ENCODE measurements at regions not wholly inside any gene's neighbourhood (a gene's known extent, or its start where the extent isn't known, plus 50 kb on each side); places are given as distances from the start of the nearest gene placed in this dataset.
"Not testable (repeated sequence)": the region's sequence is repeated elsewhere in the genome, so short reads cannot be mapped to it uniquely, and the experiment has no call there.

DNA sequence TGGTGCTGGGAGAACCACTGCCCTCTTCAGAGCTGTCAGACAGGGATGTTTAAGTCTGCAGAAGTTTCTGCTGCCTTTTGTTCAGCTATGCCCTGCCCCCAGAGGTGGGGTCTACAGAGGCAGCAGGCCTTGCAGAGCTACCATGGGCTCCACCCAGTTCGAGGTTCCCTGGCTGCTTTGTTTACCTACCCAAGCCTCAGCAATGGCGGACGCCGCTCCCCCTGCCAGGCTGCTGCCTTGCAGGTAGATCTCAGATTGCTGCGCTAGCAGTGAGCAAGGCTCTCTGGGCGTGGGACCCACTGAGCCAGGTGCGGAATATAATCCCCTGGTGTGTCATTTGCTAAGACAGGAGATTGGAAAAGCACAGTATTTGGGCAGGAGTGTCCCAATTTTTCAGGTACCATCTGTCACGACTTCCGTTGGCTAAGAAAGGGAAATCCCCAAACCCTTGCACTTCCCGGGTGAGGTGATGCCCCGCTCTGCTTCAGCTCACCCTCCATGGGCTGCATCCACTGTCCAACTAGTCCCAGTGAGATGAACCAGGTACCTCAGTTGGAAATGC is 1415.5 kb downstream of the GRIK2 start:
- not testable (repeated sequence) for DNase-seq

GRCh38 chr6:102799051-102799450 is 1405.5 kb downstream of the GRIK2 start:
- no peak for DNase-seq

DNA sequence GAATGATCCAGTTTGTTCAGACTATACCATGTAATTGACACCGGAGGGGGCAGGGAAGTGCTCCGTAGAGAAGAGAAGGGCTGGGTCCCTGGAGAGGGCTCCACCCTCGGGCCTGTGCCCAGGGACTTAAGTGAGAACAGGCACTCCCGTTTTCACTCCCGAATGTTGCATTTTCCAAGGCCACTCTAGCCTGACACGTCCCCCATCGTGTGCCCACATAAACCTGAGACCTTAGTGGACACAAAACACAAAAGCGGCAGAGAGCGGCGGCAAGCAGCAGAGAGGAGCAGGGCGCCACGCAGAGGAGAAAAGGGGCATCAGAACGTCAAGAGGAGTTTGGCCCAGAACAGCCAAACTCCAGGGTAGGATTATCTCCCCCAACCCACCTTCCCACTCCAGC is 1405.1 kb downstream of the GRIK2 start:
- DNase-seq = no peak

GRCh38 chr6:102793752-102794151 is 1400.2 kb downstream of the GRIK2 start:
- DNase-seq = no peak

DNA sequence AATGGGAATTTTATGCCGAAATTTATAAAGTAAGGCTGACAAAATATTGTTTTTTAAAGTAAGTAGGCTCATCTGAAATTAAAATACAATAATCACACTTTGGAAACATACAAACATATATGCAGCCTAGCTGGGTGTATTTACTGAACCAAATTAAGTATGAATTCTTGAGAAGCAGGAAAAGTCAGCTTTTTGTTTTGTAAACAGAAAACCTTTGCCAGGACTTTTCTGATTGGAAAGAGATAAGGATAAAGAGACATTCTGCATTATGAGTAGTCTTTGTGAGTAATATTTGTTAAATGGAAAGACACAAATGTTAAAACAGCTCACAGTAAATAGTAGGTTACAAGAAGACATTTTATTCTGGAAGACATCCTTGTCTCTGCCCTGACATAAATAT is 1380.8 kb downstream of the GRIK2 start:
- no peak for DNase-seq

DNA sequence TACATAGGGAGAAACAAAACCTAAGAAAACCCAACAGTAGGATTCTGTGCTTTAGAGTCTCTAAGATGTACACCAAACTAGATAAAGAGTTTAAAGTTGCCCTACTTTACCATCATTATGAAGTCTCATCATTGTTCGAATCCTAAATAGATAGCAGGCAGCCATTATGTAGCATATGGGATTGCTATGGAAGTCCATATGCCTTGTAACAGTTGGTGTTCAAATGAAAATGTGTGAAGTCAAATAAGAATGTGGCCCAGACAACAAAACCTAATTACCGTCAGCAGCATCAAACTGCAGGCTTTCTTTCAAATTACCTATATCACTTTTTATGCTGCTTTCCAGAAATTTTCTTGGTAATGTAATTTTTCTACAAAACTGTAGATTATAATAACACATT is 1380.1 kb downstream of the GRIK2 start:
- no peak for DNase-seq

GRCh38 chr6:102766963-102767362 is 1373.5 kb downstream of the GRIK2 start:
- DNase-seq = no peak

DNA sequence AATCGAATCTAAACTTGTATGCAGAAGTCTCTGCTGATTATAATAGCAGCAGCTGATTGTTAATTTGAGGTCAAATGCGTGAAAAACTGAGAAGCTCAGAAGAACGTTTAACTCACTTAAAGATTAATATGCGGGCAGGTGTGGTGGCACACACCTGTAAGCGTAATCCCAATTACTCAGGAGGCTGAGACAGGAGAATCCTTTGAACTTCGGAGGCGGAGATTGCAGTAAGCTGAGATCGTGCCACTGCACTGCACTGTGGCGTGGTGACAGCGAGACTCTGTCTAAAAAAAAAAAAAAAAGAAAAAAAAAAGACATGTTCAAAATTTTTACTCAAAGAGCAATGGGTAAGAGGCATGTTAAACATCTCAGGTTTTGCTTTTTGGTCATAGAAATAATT is 1370.8 kb downstream of the GRIK2 start:
- no peak for DNase-seq

DNA sequence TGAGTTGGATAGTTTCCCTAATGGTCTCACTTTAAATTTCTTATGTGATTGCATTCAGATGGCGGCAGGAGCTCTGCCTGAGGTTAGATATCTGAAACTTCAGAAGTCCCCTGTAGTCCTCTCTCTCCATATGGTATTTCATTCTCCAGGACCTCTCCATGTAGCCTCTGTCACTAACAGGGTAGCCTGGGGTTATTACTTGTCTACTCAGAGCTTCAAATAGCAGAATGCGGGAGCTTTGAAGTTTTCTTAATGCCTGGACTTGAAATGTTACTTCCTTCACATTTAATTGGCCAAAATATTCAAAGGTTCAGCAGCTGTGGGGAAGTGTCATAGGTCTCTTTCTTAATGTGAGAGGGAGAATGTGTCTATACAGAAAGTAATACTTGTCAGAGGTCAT is 1370.4 kb downstream of the GRIK2 start:
- no peak for DNase-seq

- DNase-seq = no peak
Measured at GRCh38 chr6:102761872-102762271, 1368.4 kb downstream of the GRIK2 start.

DNA sequence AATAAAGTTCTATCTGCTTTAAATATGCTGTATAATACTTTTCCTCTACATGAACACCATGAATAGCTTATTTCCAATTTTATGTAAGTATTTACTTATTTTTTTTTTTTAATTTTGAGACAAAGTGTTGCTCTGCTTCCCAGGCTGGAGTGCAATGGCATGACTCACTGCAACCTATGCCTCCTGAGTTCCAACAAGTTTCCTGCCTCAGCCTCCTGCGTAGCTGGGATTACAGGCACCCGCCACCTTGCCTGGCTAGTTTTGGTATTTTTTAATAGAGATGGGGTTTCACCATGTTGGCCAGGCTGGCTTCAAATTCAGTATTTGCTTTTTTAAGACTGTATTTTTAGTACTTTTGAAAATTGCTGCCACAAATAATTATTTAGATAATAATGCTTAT is 1365.9 kb downstream of the GRIK2 start:
- DNase-seq = no peak

DNA sequence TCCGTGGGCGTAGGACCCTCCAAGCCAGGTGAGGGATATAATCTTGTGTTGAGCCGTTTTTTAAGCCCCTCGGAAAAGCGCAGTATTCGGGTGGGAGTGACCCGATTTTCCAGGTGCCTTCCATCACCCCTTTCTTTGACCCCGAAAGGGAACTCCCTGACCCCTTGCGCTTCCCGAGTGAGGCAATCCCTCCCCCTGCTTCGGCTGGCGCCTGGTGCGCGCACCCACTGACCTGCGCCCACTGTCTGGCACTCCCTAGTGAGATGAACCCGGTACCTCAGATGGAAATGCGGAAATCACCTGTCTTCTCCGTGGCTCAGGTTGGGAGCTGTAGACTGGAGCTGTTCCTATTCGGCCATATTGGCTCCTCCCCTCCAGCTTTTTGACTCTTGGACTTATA is 1365.0 kb downstream of the GRIK2 start:
- DNase-seq = not testable (repeated sequence)

GRCh38 chr6:102749210-102749971 is 1355.9 kb downstream of the GRIK2 start:
- no peak for DNase-seq

- no peak for DNase-seq
Measured at GRCh38 chr6:102746941-102747340, 1353.4 kb downstream of the GRIK2 start.

DNA sequence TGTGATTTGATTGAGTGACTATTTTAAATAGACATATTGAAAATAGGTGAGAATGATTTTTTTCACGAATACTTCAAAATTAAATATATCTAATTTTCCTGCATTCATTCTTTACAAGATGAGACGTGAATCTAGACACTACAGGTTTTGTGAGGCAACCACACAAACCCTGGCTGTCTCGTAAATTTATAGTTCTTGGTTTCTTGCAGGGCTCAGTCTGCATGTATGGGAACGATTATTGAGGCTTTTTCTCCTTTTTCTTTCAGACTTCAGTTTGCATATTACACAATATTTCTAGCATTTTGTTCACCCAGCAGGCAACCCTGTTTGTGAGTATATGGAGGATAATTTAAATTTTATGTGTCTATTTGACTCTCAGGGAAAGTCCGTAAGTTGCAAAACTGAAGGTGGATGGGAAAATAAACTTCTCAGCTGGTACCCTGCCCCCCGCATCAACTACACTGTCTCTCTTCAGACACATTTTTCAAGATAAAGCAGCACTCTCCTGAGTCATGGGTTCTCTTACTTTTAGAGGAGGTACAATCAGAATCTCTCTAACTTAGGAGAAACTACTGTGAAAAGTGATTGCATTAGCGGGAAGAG is 1349.3 kb downstream of the GRIK2 start:
- no peak for DNase-seq

DNA sequence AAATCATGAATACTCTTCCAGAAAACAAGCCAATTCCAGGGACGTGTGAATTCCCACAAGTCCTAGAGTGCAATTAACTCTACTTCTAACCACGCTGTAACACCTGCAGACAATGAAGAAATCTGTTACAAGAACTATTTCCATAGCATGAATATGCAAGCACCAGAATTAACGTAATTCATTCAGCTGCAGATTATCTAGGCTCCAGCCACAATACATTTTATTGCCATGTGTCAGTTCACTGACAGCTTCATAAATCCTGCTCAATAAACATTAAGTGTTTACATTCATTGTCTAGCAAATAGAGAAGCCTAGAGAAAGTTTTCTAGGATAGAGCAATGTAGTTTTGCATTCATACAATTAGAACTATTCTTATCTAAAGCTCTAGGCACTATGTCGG is 1348.5 kb downstream of the GRIK2 start:
- no peak for DNase-seq

DNA sequence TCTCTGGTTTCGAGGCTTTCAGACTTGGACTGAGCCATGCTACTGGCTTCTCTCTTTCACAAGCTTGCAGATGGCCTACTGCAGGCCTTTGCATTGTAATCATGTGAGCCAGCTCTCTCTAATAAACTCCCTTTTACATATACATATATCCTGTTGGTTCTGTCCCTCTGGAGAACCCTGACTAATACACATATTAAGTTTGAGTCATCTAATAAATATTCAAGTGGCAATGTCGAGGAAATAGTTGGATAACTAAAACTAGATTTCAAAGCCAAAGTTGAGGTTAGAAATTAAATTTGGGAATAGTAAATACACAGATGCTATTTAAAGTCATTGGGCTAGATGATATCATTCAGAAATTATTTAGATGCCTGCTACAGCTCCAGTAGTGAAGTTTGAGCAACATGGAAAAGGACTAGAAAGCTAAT is 1343.4 kb downstream of the GRIK2 start:
- DNase-seq = no peak

DNA sequence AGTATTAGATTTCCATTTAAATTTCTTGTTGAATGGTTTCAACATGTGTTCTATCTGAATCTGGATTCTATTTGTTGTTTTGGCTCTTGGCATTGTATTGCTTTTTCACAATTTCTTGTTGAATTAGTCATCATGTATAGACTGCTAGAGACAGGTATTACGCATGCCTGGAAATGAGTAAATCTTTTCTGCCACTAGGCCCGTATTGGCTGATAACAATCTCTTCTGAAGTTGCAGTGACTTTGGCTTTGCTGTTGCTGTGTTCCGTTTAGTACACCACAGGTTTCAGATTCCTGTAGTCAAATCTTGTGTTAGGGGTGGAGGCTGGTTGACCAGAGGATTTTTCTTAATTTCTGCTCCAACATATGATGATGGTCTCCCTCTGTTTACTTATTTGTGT is 1339.4 kb downstream of the GRIK2 start:
- DNase-seq = no peak

- not testable (repeated sequence) for DNase-seq
Measured at GRCh38 chr6:102722086-102722485, 1328.6 kb downstream of the GRIK2 start.

GRCh38 chr6:102717737-102718456 is 1324.4 kb downstream of the GRIK2 start:
- no peak for DNase-seq

DNA sequence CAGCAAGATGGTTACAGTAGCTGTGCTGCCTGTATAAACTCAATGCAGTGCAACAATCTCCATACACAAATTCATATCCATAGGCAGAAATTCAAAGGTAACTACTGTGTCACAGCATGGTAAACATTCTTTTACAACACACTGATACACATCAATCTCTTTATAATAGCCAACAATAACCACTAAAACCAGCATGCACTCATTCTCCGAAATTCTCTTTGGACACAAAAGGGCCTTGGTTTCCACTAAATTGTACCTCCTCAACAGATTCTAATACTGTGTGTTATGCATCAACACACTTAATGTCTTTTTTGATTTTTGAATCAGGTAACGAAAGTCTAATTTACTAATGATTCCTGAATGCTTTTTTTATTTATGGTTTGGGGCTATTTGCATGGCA is 1323.7 kb downstream of the GRIK2 start:
- DNase-seq = no peak

DNA sequence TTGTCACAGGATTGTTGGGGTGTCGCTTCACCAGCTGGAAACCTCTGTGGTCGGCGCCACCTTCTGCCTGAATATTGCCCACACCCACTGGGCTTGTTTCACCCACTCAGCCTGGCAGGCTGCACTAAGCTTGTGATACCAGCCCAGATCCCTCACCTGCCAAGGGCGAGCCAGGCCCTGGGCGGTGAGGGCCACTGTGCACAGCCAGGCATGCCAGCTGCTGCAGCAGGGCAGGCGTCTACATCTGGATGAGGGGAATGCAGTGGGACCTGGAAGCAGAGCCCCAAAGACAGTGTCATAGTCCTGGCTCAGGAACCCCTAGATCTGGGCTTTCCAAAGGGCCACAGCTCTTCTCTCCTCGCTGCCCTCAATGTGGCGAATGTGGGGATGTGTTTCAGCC is 1307.5 kb downstream of the GRIK2 start:
- DNase-seq = no peak

DNA sequence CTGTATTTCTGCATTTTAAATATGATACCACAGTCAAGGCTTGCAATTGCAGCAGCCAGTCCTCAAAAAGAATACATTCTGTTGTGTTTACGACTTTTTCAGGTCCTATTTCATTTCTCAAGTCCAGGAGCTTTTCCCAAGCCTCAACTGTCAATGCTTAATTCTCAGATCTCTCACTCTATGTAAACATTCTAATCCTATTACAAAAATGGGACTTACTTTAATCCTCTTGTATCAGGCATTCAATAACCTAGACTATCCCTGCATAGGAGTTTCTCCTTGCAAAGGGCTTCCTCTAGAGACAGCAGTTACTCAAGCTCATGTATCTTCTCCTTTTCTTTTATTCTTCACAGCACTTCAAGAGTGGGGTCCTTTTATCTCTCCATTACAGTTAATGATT is 1293.0 kb downstream of the GRIK2 start:
- DNase-seq = no peak

GRCh38 chr6:102680413-102680812 is 1286.9 kb downstream of the GRIK2 start:
- DNase-seq = no peak

Data from CD4-positive, alpha-beta T cell treated with Interferon alpha-2 for 1 hour (primary cell).